Progenitor cell of endocrine pancreas (in vitro differentiated cells): ENCODE measurements at regions not wholly inside any gene's neighbourhood (a gene's known extent, or its start where the extent isn't known, plus 50 kb on each side); places are given as distances from the start of the nearest gene placed in this dataset.

Experiments
- DNase-seq: peaks from one replicate; pipeline ENCODE4 v3.0.0; 2021; ENCODE audit warnings: low spot score; ENCODE audit not compliant: unreplicated experiment
- H3K27ac Mint-ChIP-seq: 2 replicates; pipeline ENCODE4 v1.8.0; 2021; ENCODE audit warnings: mild to moderate bottlenecking, moderate library complexity, mixed read lengths
- H3K27me3 Mint-ChIP-seq: 2 replicates; pipeline ENCODE4 v1.8.0; 2021; ENCODE audit warnings: mixed read lengths
- H3K36me3 Mint-ChIP-seq: 2 replicates; pipeline ENCODE4 v1.8.0; 2022; ENCODE audit warnings: mixed read lengths; ENCODE audit not compliant: insufficient read depth
- H3K4me1 Mint-ChIP-seq: 2 replicates; pipeline ENCODE4 v1.8.0; 2021; ENCODE audit warnings: low read depth, mixed read lengths
- H3K4me3 Mint-ChIP-seq: 2 replicates; pipeline ENCODE4 v1.8.0; 2021; ENCODE audit warnings: low read depth, mild to moderate bottlenecking, moderate library complexity, mixed read lengths
- H3K9me3 Mint-ChIP-seq: 2 replicates; pipeline ENCODE4 v1.8.0; 2021; ENCODE audit warnings: low read depth, mixed read lengths
- CTCF ChIP-seq: fragments of 200-600 bp; sonication (generic); IDR thresholded peaks from one replicate; pipeline ENCODE4 v1.5.0; 2021; ENCODE audit warnings: antibody characterized with exemption, mild to moderate bottlenecking; ENCODE audit not compliant: unreplicated experiment

DNA sequence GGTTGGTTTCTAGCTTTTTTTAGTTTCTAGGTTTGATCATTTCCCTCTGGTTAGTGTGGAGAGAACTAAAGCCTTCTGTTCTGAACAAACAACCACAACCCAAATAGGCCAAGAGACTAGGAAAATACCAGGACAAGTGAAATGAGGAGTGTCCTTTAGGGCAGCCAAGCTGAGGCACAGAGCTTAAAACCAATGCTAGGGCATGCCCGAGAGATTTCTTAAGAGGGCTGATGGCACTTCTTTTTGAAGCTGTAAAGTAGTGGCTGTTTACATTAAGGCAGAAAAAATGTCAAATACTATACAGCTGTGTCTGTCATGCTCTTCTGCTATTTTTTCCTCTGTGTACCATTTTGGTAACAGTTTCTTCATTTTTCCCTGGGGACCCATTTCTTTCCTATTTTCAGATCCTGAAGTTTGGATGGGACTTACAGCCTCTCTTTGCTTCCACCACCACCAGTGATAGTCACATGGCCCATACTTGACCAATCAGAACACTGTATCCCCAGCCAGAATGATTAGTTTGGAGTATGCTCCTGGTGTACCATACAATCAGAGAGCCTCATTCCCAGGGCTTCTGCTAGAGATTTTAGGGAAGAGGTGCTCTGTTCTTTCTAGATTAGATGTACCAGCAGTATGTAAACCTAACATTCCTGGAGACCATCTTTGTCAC, 154.4 kb downstream of the BMP2 start:
- Mint-ChIP-seq H3K4me3 (no peak overlapping the region), H3K9me3 (no peaks in the 10 kb centered on the region), H3K4me1 (peaks cover 1% of the 10 kb centered on the region), H3K36me3 (no peaks in the 10 kb centered on the region), H3K27ac (no peak overlapping the region), H3K27me3 (peaks cover 5% of the 10 kb centered on the region)
- TF ChIP-seq CTCF: no peak
- no peak for DNase-seq

- peaks cover 3% of the 10 kb centered on the region for H3K9me3 Mint-ChIP-seq
- H3K27ac Mint-ChIP-seq: no peak overlapping the region
- H3K27me3 Mint-ChIP-seq: peaks cover 2% of the 10 kb centered on the region
- no peak overlapping the region for H3K4me3 Mint-ChIP-seq
- no peak for TF ChIP-seq CTCF
- no peak for DNase-seq
- H3K36me3 Mint-ChIP-seq: no peaks in the 10 kb centered on the region
- peaks cover 1% of the 10 kb centered on the region for H3K4me1 Mint-ChIP-seq
Measured at GRCh38 chr20:6924681-6925080, 157.2 kb downstream of the BMP2 start.

GRCh38 chr20:6925744-6926278, 158.3 kb downstream of the BMP2 start:
- no peak for DNase-seq
- no peak overlapping the region for H3K4me3 Mint-ChIP-seq
- TF ChIP-seq CTCF: no peak
- H3K27ac Mint-ChIP-seq: no peak overlapping the region
- peaks cover 1% of the 10 kb centered on the region for H3K4me1 Mint-ChIP-seq
- H3K36me3 Mint-ChIP-seq: no peaks in the 10 kb centered on the region
- H3K27me3 Mint-ChIP-seq: peaks cover 2% of the 10 kb centered on the region
- peaks cover 3% of the 10 kb centered on the region for H3K9me3 Mint-ChIP-seq

- H3K27me3 Mint-ChIP-seq: no peaks in the 10 kb centered on the region
Measured at GRCh38 chr20:6940048-6940447, 172.6 kb downstream of the BMP2 start.

DNA sequence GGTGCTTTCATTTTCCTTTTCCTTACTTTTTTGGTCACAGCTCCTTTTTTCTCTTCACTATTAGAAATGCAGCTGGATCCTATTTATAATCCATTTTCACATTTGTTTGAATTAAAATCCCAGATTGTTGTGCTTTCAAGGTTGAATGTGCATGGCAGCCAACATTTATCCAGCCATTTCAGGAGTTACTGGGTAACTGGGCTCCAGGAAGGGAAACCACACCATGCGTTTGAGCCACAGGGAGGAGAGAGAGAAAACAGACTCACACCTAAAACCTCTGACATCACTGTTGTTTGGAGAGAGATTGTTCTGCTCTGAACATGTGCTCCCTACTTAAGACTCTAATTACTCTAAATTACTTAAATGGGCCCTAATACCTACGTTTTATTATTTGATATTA, 173.4 kb downstream of the BMP2 start:
- H3K27ac Mint-ChIP-seq: no peak overlapping the region
- no peak for TF ChIP-seq CTCF
- no peak for DNase-seq
- H3K36me3 Mint-ChIP-seq: no peaks in the 10 kb centered on the region
- H3K27me3 Mint-ChIP-seq: no peaks in the 10 kb centered on the region
- peaks cover 19% of the 10 kb centered on the region for H3K4me1 Mint-ChIP-seq
- H3K9me3 Mint-ChIP-seq: peaks cover 4% of the 10 kb centered on the region
- no peak overlapping the region for H3K4me3 Mint-ChIP-seq

More at GRCh38 chr20:6940048-6940447, 172.6 kb downstream of the BMP2 start:
- no peak for DNase-seq
- no peaks in the 10 kb centered on the region for H3K9me3 Mint-ChIP-seq
- no peaks in the 10 kb centered on the region for H3K36me3 Mint-ChIP-seq
- peaks cover 19% of the 10 kb centered on the region for H3K4me1 Mint-ChIP-seq
- TF ChIP-seq CTCF: peak; percentile 65
- peak overlapping the region; percentile 12 for H3K27ac Mint-ChIP-seq
- no peak overlapping the region for H3K4me3 Mint-ChIP-seq
